KOPT-K1 (cell line): ENCODE measurements at regions not wholly inside any gene's neighbourhood (a gene's known extent, or its start where the extent isn't known, plus 50 kb on each side); places are given as distances from the start of the nearest gene placed in this dataset.

ENCODE experiments used
- H3K27ac ChIP-seq: fragments of 200-600 bp; sonication (generic); 2 replicates; pipeline ENCODE4 v1.5.1; 2016; ENCODE audit warnings: antibody characterized with exemption, mild to moderate bottlenecking, low read depth, low read length; ENCODE audit not compliant: poor library complexity, severe bottlenecking
- H3K36me3 ChIP-seq: fragments of 200-600 bp; sonication (generic); 2 replicates; pipeline ENCODE4 v1.5.1; 2017; ENCODE audit warnings: antibody characterized with exemption, mild to moderate bottlenecking, low read length, moderate library complexity; ENCODE audit not compliant: insufficient read depth
- H3K9me3 ChIP-seq: fragments of 200-600 bp; sonication (generic); 2 replicates; pipeline ENCODE4 v1.5.1; 2017; ENCODE audit warnings: antibody characterized with exemption, low read length, mild to moderate bottlenecking; ENCODE audit not compliant: insufficient read depth, poor library complexity, severe bottlenecking

GRCh38 chr1:177368255-177368654, 197.5 kb downstream of the BRINP2 start:
- H3K36me3 ChIP-seq, result no peaks in the 10 kb centered on the region
- H3K27ac ChIP-seq, result no peak overlapping the region
- H3K9me3 ChIP-seq, result no peaks in the 10 kb centered on the region

DNA sequence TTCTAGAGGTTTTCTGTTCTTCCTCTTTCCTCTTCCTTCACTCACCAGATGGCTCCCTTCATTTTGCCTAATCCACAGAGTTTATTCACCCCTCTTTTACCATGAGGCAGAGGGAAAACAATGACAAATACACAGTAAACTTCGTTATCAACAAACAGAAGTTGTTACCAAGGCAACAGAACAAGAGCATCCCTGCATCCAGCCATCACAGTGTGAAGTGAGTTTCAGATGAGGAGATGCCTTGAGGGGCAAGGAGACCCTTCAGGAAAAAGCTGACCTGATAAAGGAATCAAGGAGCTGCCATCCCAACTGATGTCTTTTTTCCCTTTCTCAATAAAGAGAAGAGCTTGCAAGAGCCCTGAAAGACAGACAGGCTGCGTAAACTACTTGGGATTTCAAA, 195.3 kb downstream of the BRINP2 start:
- H3K9me3 ChIP-seq, result no peaks in the 10 kb centered on the region
- H3K36me3 ChIP-seq, result no peaks in the 10 kb centered on the region
- H3K27ac ChIP-seq, result no peak overlapping the region

DNA sequence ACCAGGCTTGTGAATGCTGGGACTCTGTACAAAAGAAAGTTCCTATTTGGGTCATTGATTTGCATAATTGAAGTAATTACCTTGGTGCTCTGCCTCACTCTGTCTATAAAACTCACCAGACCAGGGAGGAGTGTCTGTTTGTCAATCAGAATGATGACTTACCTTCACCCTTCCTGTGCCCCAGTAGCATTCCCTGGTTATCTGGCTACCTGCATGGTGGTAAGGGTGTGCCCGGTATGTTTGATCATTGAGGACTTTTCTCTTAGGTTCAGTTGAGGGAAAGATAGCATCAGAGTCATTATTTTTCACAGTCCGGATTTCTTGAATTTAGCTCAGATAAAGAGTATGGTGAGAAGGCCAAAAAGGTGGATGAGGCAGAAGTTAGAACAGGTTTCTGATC, 190.0 kb downstream of the BRINP2 start:
- Histone ChIP-seq H3K9me3 (no peaks in the 10 kb centered on the region), H3K27ac (no peak overlapping the region), H3K36me3 (no peaks in the 10 kb centered on the region)

DNA sequence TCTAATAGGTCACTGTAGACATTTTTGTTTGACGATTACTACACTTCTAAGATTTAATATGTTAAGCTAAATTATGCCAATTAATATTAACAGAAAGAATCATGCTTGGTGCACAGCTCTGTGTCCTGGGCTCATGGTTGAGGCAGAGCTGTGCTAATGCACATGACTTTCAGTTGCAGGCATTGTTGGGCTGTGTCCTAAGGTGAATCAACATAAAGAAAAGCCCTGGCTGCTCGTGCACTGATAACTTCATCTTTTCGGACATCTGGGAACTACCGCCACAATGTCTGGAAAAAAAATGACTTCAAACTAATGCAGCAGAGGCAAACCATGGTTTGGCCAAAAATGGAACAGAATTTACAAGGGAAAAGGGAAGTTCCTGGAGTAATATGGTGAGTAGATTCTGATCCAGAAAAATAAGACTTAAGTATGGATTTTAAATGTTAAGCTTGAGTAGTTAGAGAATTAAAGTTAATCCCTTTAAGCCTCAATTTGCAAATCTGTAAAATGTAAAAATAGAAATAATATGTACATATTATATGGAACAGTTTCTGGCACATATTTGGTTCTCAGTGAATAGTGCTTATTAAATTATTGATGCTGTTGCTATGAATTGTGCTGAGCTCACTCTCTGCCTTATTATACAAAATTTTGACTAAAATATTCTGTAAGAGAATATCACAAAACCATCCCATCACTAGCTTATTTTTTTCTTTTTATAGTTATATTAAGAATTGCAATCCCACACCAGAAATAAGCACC, 186.1 kb downstream of the BRINP2 start:
- H3K27ac ChIP-seq, result no peak overlapping the region
- no peaks in the 10 kb centered on the region for H3K36me3 ChIP-seq
- H3K9me3 ChIP-seq, result no peaks in the 10 kb centered on the region

DNA sequence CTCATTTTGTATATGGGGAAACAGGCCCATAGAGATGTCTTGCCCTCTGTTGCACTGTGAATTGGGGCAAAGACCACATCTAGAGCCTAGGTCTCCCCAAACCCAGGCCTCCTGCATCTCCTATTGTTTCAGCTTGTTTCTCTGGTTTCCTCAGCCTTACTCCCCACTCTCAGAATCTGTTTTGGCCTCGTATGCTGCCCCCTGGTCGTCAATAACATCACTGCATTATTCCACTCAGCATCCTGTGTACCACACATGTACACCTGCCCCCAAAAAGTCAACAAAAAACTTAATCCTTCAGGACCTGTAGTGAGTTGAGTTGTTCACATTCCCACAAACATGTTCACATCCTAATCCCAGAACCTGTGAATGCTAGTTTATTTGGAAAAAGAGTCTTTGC, 184.8 kb downstream of the BRINP2 start:
- H3K36me3 ChIP-seq, result no peaks in the 10 kb centered on the region
- H3K27ac ChIP-seq, result no peak overlapping the region
- H3K9me3 ChIP-seq, result no peaks in the 10 kb centered on the region

- H3K36me3 ChIP-seq, result no peaks in the 10 kb centered on the region
- no peaks in the 10 kb centered on the region for H3K9me3 ChIP-seq
Observed at GRCh38 chr1:177354247-177354646, 183.5 kb downstream of the BRINP2 start.

GRCh38 chr1:177351361-177352108, 180.8 kb downstream of the BRINP2 start:
- no peaks in the 10 kb centered on the region for H3K36me3 ChIP-seq
- H3K9me3 ChIP-seq, result no peaks in the 10 kb centered on the region
- no peak overlapping the region for H3K27ac ChIP-seq

More at GRCh38 chr1:177354247-177354646, 183.5 kb downstream of the BRINP2 start:
- no peak overlapping the region for H3K27ac ChIP-seq

DNA sequence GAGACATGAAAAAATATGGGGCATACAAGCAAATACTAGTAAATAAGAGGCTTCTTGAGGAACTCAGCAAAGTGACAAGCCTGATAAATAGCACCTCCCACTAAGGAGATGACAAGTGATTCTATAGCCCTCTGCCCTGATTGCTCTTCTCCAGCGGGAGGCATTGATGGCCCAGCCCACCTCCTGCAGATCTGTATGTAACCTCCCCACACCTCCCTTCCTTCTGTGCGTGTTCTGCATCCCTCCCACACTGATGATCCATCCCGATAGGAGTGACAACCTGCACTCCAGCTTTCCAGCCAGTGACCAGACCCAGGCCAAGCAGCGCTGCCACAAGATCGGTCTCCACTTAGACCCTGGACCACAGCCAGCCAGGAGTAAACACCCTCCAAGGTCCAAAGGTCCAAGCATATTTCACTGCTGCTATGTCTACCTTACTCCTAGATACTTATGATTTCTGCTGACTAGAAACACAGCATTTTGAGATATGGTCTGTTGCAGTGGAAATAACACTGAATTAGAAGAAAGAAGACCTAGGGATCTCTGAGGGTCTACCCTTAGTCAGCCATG, 176.1 kb downstream of the BRINP2 start:
- H3K27ac ChIP-seq, result no peak overlapping the region
- no peaks in the 10 kb centered on the region for H3K36me3 ChIP-seq
- H3K9me3 ChIP-seq, result no peaks in the 10 kb centered on the region

DNA sequence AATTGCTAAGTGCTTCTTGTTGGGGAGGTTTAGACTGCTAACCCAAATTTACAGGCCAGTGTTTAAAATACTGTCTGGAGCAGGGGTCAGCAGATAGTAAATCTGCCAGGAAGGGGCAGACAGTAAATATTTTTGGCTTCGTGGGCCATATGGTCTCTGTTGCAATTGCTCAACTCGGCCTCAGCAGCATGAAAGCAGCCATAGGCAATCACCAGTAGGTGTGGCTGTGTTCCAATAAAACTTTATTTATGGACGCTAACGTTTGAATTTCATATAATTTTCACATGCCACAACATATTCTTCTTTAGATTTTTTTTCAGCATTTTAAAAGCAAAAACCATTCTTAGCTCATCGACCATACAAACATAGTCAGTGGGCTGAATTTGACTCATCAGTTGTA, 172.7 kb downstream of the BRINP2 start:
- Histone ChIP-seq H3K36me3 (no peaks in the 10 kb centered on the region), H3K9me3 (no peaks in the 10 kb centered on the region), H3K27ac (no peak overlapping the region)

GRCh38 chr1:177341773-177342172, 171.0 kb downstream of the BRINP2 start:
- no peaks in the 10 kb centered on the region for H3K9me3 ChIP-seq
- no peak overlapping the region for H3K27ac ChIP-seq
- no peaks in the 10 kb centered on the region for H3K36me3 ChIP-seq

DNA sequence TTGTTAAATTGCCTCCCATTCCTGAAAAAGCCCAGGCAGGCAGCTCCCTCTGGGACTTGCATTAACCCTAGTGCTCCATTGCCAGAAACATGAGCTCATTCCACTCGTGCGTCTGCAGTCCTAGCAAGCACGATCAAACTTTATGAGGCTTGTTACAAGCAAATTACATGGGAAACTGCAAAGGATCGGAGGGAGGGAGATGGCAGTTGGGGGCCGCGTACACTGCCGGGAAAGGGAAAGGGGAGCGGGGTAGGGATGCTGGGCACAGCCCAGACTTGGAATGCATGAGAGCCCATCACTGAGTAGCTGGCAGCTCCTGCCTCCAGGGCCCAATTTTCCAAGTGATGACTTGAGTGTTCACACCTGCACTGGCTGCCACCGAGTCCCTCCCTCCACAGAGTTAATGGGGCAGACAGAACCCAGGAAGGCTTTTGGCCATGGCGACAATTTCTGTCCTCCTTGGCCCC, 169.9 kb downstream of the BRINP2 start:
- Histone ChIP-seq H3K27ac (no peak overlapping the region), H3K36me3 (no peaks in the 10 kb centered on the region), H3K9me3 (no peaks in the 10 kb centered on the region)

GRCh38 chr1:177338376-177338775, 167.6 kb downstream of the BRINP2 start:
- no peak overlapping the region for H3K27ac ChIP-seq
- no peaks in the 10 kb centered on the region for H3K9me3 ChIP-seq
- H3K36me3 ChIP-seq, result no peaks in the 10 kb centered on the region

- Histone ChIP-seq H3K36me3 (no peaks in the 10 kb centered on the region), H3K9me3 (no peaks in the 10 kb centered on the region), H3K27ac (no peak overlapping the region)
Observed at GRCh38 chr1:177334903-177335302, 164.1 kb downstream of the BRINP2 start.

- Histone ChIP-seq H3K27ac (no peak overlapping the region), H3K36me3 (no peaks in the 10 kb centered on the region), H3K9me3 (no peaks in the 10 kb centered on the region)
Observed at GRCh38 chr1:177333936-177334595, 163.3 kb downstream of the BRINP2 start.
